HepG2 (cell line): ENCODE measurements at regions not wholly inside any gene's neighbourhood (a gene's known extent, or its start where the extent isn't known, plus 50 kb on each side); places are given as distances from the start of the nearest gene placed in this dataset.

ENCODE experiments used
- ATAC-seq: fragments of 200-7000 bp; cut with Tn5 transposase; 3 replicates; pipeline ENCODE4 v1.9.1; 2020; ENCODE audit warnings: mild to moderate bottlenecking, moderate library complexity
- BruUV-seq: library from RNA; stranded (reverse); fragments of 400-500 nt; replicated peaks from 2 replicates; lab custom pipeline; 2021; lab: Mats Ljungman, UMichigan
- CTCF ChIA-PET: fragments of 300-600 bp; formaldehyde crosslinking; extraction: SDS; loops from one replicate; lab custom pipeline; 2021; ENCODE audit warnings: low total read pairs, inconsistent platforms, low intra/inter-chr PET ratio; lab: Yijun Ruan, JAX
- POLR2A ChIA-PET: fragments of 350-600 bp; sonication (Branson Sonifier 250); formaldehyde crosslinking; loops from one replicate; lab custom pipeline; 2020; ENCODE audit warnings: antibody characterized with exemption, inconsistent platforms; lab: Yijun Ruan, JAX
- DNase-seq: peaks from one replicate; pipeline ENCODE4 v3.0.0-alpha.2; 2015; ENCODE audit warnings: low spot score
- FAIRE-seq: peaks from 3 replicates; lab custom pipeline; 2011; peaks lifted over from hg19 to GRCh38; lab: Jason Lieb, UNC
- H2AFZ ChIP-seq: one replicate; pipeline ENCODE4 v1.6.1; 2011; ENCODE audit warnings: low read length, inconsistent platforms
- H3K27ac ChIP-seq: fragments of 300-600 bp; 3 replicates; pipeline ENCODE4 v1.8.0; 2011; ENCODE audit warnings: mixed run types, mild to moderate bottlenecking, mixed read lengths, low read length, inconsistent platforms; ENCODE audit not compliant: insufficient read depth; ENCODE audit errors: extremely low read length
- H3K27me3 ChIP-seq, 2 experiments: fragments of 200-600 bp in 1 of 2; 2 replicates in 1 of 2; 3 replicates in 1 of 2; pipeline versions ENCODE4 v1.6.0 to v1.8.0; 2011; ENCODE audit warnings: low read length in 2 of 2, mild to moderate bottlenecking in 2 of 2, moderate library complexity in 2 of 2, inconsistent platforms in 1 of 2; ENCODE audit not compliant: insufficient read depth in 2 of 2, control insufficient read depth in 1 of 2
- H3K36me3 ChIP-seq, 2 experiments: fragments of 200-600 bp in 1 of 2; replicated peaks in 1 of 2; 2 replicates in 1 of 2; 3 replicates in 1 of 2; pipeline versions ENCODE4 v1.5.1 to v1.8.0; 2011; ENCODE audit warnings: low read length in 2 of 2, inconsistent platforms in 1 of 2; ENCODE audit not compliant: insufficient read depth in 2 of 2, control insufficient read depth in 1 of 2
- H3K4me1 ChIP-seq: 2 replicates; pipeline ENCODE4 v1.5.1; 2012; ENCODE audit warnings: low read length, inconsistent platforms; ENCODE audit not compliant: insufficient read depth
- H3K4me2 ChIP-seq: 2 replicates; pipeline ENCODE4 v1.6.0; 2011; ENCODE audit warnings: low read depth, low read length, inconsistent platforms
- H3K4me3 ChIP-seq, 3 experiments: fragments of 200-600 bp in 1 of 3; sonication (generic), shearing (Covaris generic) in 1 of 3; replicated peaks in 1 of 3; 2 replicates each; pipeline ENCODE4 v1.5.1; 2011 to 2016; ENCODE audit warnings: low read length in 3 of 3, inconsistent platforms in 2 of 3, low read depth in 2 of 3, mild to moderate bottlenecking in 2 of 3, control low read depth in 1 of 3, mixed read lengths in 1 of 3; ENCODE audit not compliant: insufficient read depth in 1 of 3
- H3K79me2 ChIP-seq: one replicate; pipeline ENCODE4 v1.6.1; 2011; ENCODE audit warnings: low read length, inconsistent platforms; ENCODE audit not compliant: insufficient read depth
- H3K9ac ChIP-seq: 2 replicates; pipeline ENCODE4 v1.6.0; 2011; ENCODE audit warnings: mild to moderate bottlenecking, low read depth, low read length, inconsistent platforms; ENCODE audit not compliant: insufficient read depth
- H3K9me3 ChIP-seq: 2 replicates; pipeline ENCODE4 v1.5.1; 2012; ENCODE audit warnings: mild to moderate bottlenecking, low read length
- H4K20me1 ChIP-seq: 2 replicates; pipeline ENCODE4 v1.6.0; 2011; ENCODE audit warnings: inconsistent platforms, mild to moderate bottlenecking, low read length, moderate library complexity; ENCODE audit not compliant: insufficient read depth
- BRCA1 ChIP-seq: sonication (generic); formaldehyde crosslinking; IDR thresholded peaks from 2 replicates; pipeline ENCODE4 v1.4.0; 2020; ENCODE audit warnings: missing genetic modification reagents
- FOXA3 ChIP-seq: IDR thresholded peaks from 2 replicates; pipeline ENCODE4 v1.6.1; 2016; ENCODE audit warnings: missing genetic modification reagents, missing compliant biosample characterization
- SIX4 ChIP-seq: sonication (generic); formaldehyde crosslinking; IDR thresholded peaks from 2 replicates; pipeline ENCODE4 v1.4.0; 2020; ENCODE audit warnings: missing genetic modification reagents
- SOX13 ChIP-seq, 3 experiments: fragments of 450-650 bp in 1 of 3; sonication (generic) in 1 of 3; formaldehyde crosslinking in 1 of 3; IDR thresholded peaks in 2 of 3; conservative IDR thresholded peaks in 1 of 3; 2 replicates each; pipeline versions ENCODE4 v1.5.0 to v1.6.1; 2016 to 2020; ENCODE audit warnings: antibody characterized with exemption in 1 of 3, mild to moderate bottlenecking in 1 of 3, missing compliant biosample characterization in 1 of 3, missing genetic modification reagents in 1 of 3, moderate library complexity in 1 of 3
- SOX5 ChIP-seq: IDR thresholded peaks from 2 replicates; pipeline ENCODE4 v1.6.1; 2016; ENCODE audit warnings: borderline replicate concordance
- SOX6 ChIP-seq, 2 experiments: fragments of 450-650 bp in 1 of 2; sonication (generic) in 1 of 2; formaldehyde crosslinking in 1 of 2; IDR thresholded peaks; 2 replicates each; pipeline versions ENCODE4 v1.4.0 to v1.6.1; 2017 to 2020; ENCODE audit warnings: antibody characterized with exemption in 1 of 2, mild to moderate bottlenecking in 1 of 2, missing genetic modification reagents in 1 of 2
- ZFP1 ChIP-seq: IDR thresholded peaks from 2 replicates; pipeline ENCODE4 v1.6.1; 2016
- ZNF644 ChIP-seq: IDR thresholded peaks from 2 replicates; pipeline ENCODE4 v1.6.1; 2016; ENCODE audit warnings: low read depth
- WGBS: methylation state at CpG from one replicate; pipeline ENCODE4 v1.1.6; 2017; ENCODE audit warnings: low lambda C conversion rate; 5-methylcytosine and 5-hydroxymethylcytosine counted together
- in situ Hi-C: cut with HindIII; loops from 2 replicates; pipeline ENCODE4 v1.10.0; 2017; ENCODE audit warnings: low pct_unique_long_range_greater_than_20kb; ENCODE audit not compliant: extremely low pct_ligation_motif_present
- intact Hi-C: fragments of 100-400 bp; cut with micrococcal nuclease; formaldehyde crosslinking; loops from one replicate; pipeline ENCODE4 v1.10.0; 2022; ENCODE audit not compliant: unreplicated experiment
- TF ChIP-seq, protein P1 (sequence below): sonication (generic); formaldehyde crosslinking; IDR thresholded peaks from 2 replicates; pipeline ENCODE4 v1.8.0; 2022; ENCODE audit warnings: mild to moderate bottlenecking, missing genetic modification reagents, moderate library complexity
- TF ChIP-seq, protein P2 (sequence below): sonication (generic); formaldehyde crosslinking; IDR thresholded peaks from 2 replicates; pipeline ENCODE4 v1.8.0; 2022; ENCODE audit warnings: mild to moderate bottlenecking, missing genetic modification reagents, moderate library complexity

DNA sequence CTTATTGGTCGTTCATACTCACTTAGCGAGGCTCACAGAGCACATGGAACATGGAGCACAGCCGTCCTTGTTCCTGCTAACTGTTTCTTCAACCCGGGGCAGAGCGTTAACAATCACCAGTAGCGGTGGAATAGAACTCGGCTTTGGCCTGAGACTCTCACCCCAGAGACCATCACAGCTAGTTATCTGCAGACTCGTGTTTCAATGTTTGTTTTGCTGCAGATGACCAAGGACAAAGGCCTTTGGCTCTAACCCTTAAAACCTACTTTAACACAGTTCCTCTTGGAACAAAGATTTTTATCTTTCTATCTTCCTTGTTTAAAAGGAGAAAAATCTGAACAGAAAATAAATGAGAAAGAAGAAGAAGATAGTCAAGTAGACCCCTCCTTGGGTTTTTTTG, 320.2 kb upstream of the UBE2E3 start:
- in situ Hi-C loops = no loop called here
- ATAC-seq = peak; percentile 86
- Histone ChIP-seq H3K27ac (no peak overlapping the region), H3K4me2 (no peak overlapping the region), H3K79me2 (no peaks in the 10 kb centered on the region), H3K9me3 (no peaks in the 10 kb centered on the region), H3K36me3 (no peaks in the 10 kb centered on the region), H3K27me3 (no peaks in the 10 kb centered on the region; a peak in 1 of 5 replicates), H4K20me1 (no peaks in the 10 kb centered on the region), H3K4me3 (no peak overlapping the region), H2AFZ (no peak overlapping the region), H3K9ac (no peak overlapping the region), H3K4me1 (peaks cover 7% of the 10 kb centered on the region)
- no TSS peak for BruUV-seq
- ChIA-PET POLR2A (no interaction called here), CTCF (no interaction called here)
- 3% methylated on average over 8 of the region's 8 CpGs for WGBS
- TF ChIP-seq SOX6 (IDR thresholded peaks at IDR 0.05) (no peak), SOX6 (CRISPR knock-in tag; IDR thresholded peaks at IDR 0.05) (peak; percentile 20; the same call in 1 of the 2 replicates), SIX4 (CRISPR knock-in tag) (0 out of 2 replicates have a peak, but pooled peaks have one; percentile 41), ZFP1 (CRISPR knock-in tag) (peak; percentile 97), SOX5 (CRISPR knock-in tag) (peak; percentile 36; the same call in 1 of the 2 replicates), FOXA3 (CRISPR knock-in tag) (peak; percentile 12; the same call in 1 of the 2 replicates), ZNF644 (0 out of 2 replicates have a peak, but pooled peaks have one; percentile 37), SOX13 (IDR thresholded peaks at IDR 0.05) (no peak), SOX13 (CRISPR knock-in tag; conservative IDR thresholded peaks at IDR 0.05 in 1 of 2, IDR thresholded peaks at IDR 0.05 in 1 of 2) (peak in 1 of 2 experiments; percentile 62; a peak in 2 of 4 replicates), BRCA1 (CRISPR knock-in tag) (no peak)
- TF ChIP-seq, protein P1, sequence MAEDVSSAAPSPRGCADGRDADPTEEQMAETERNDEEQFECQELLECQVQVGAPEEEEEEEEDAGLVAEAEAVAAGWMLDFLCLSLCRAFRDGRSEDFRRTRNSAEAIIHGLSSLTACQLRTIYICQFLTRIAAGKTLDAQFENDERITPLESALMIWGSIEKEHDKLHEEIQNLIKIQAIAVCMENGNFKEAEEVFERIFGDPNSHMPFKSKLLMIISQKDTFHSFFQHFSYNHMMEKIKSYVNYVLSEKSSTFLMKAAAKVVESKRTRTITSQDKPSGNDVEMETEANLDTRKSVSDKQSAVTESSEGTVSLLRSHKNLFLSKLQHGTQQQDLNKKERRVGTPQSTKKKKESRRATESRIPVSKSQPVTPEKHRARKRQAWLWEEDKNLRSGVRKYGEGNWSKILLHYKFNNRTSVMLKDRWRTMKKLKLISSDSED = no peak
- TF ChIP-seq, protein P2, sequence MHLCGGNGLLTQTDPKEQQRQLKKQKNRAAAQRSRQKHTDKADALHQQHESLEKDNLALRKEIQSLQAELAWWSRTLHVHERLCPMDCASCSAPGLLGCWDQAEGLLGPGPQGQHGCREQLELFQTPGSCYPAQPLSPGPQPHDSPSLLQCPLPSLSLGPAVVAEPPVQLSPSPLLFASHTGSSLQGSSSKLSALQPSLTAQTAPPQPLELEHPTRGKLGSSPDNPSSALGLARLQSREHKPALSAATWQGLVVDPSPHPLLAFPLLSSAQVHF = no peak
- DNase-seq = peak; percentile 16
- intact Hi-C loops = no loop called here
- no peak for FAIRE-seq
